GM12872 (cell line): ENCODE measurements at regions not wholly inside any gene's neighbourhood (a gene's known extent, or its start where the extent isn't known, plus 50 kb on each side); places are given as distances from the start of the nearest gene placed in this dataset.

Experiments used
- TF ChIP-seq, protein P1 (sequence below): IDR thresholded peaks from 3 replicates; pipeline ENCODE4 v1.5.1; 2011; ENCODE audit warnings: low read depth, mild to moderate bottlenecking, low read length, moderate library complexity; ENCODE audit not compliant: insufficient read depth

- TF ChIP-seq, protein P1, sequence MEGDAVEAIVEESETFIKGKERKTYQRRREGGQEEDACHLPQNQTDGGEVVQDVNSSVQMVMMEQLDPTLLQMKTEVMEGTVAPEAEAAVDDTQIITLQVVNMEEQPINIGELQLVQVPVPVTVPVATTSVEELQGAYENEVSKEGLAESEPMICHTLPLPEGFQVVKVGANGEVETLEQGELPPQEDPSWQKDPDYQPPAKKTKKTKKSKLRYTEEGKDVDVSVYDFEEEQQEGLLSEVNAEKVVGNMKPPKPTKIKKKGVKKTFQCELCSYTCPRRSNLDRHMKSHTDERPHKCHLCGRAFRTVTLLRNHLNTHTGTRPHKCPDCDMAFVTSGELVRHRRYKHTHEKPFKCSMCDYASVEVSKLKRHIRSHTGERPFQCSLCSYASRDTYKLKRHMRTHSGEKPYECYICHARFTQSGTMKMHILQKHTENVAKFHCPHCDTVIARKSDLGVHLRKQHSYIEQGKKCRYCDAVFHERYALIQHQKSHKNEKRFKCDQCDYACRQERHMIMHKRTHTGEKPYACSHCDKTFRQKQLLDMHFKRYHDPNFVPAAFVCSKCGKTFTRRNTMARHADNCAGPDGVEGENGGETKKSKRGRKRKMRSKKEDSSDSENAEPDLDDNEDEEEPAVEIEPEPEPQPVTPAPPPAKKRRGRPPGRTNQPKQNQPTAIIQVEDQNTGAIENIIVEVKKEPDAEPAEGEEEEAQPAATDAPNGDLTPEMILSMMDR, result no peak
Observed at GRCh38 chr5:56585461-56585860, 229.9 kb upstream of the MAP3K1 start.

DNA sequence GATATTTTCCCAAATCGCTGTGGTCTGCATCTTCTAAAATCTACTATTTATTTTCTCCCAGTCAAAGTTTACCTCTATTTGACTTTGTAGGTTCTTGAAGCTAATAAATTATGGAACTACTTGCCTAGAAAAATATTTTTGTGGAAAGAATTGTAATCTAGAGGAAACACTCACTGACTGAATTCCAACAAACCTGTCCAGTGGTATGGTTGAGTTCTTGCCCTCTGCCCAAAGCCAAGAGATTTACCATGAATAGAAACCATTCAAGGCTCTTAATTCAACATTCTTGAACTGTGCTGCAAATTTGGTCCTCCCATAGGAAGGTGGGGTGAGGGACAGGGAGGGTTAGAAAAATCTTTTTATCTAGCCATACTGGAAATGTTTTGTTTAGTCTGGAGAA is 233.9 kb upstream of the MAP3K1 start:
- TF ChIP-seq, protein P1, result no peak

GRCh38 chr5:56580864-56581263 is 234.5 kb upstream of the MAP3K1 start:
- TF ChIP-seq, protein P1, result no peak

DNA sequence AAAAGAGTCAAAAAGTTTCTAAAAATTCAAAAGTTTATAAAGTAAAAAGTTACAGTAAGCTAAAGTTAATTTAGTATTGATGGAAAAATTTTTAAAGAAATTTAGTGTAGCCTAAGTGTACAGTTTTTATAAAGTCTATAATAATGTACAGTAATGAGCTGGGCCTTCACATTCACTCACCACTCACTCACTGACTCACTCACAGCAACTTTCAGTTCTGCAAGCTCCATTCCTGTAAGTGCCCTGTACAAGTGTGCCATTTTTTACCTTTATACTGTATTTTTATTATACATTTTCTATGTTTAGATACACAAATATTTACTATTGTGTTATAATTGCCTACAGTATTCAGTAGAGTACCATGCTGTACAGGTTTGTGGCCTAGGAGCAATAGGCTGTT is 239.5 kb upstream of the MAP3K1 start:
- TF ChIP-seq, protein P1, result no peak

DNA sequence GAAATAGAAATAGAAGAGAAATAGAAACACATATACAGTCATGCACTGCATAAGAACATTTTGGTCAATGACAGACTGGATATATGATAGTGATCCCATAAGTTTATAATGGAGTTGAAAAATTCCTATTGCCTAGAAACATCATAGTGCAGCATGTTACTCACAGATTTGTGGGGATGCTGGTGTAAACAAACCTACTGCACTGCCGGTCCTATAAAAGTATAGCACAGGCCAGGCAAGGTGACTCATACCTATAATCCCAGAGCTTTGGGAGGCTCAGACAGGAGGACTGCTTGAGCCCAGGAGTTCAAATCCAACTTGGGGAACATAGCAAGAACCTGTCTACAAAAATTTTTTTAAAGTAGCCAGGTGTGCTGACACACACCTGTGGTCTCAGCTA is 240.6 kb upstream of the MAP3K1 start:
- TF ChIP-seq, protein P1, result no peak

DNA sequence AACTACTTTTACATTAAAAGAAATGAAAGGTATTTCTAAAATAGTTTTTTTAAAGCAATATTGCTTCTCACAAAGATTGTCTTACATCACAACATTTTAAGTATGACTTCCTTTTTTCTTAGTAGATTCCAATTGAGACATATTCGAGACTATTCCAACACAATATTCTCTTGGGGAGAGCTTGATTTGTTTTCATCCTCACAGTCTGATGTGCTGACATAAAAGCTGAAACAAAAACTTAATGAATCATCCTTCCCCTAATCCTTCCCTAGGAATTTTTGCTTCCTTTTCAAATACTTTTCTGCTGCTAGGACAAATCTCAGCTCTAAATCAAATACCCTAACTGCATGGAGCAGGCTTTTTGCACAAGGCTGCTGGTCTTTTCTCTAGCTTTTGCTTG is 245.8 kb upstream of the MAP3K1 start:
- TF ChIP-seq, protein P1, result no peak

GRCh38 chr5:56569076-56569475 is 246.3 kb upstream of the MAP3K1 start:
- TF ChIP-seq, protein P1, result no peak

GRCh38 chr5:56567278-56567677 is 248.1 kb upstream of the MAP3K1 start:
- TF ChIP-seq, protein P1, result no peak
